HepG2 (cell line): ENCODE measurements at regions not wholly inside any gene's neighbourhood (a gene's known extent, or its start where the extent isn't known, plus 50 kb on each side); places are given as distances from the start of the nearest gene placed in this dataset.

Experiments
- FOXP4 ChIP-seq: sonication (generic); formaldehyde crosslinking; IDR thresholded peaks from 2 replicates; pipeline ENCODE4 v1.4.0; 2020; ENCODE audit warnings: missing genetic modification reagents
- POLR2AphosphoS2 ChIP-seq: IDR thresholded peaks from 2 replicates; pipeline ENCODE4 v1.6.1; 2011; ENCODE audit warnings: low read depth, low read length, improper control_type of control experiment
- SOX6 ChIP-seq, 2 experiments: fragments of 450-650 bp in 1 of 2; sonication (generic) in 1 of 2; formaldehyde crosslinking in 1 of 2; IDR thresholded peaks; 2 replicates each; pipeline versions ENCODE4 v1.4.0 to v1.6.1; 2017 to 2020; ENCODE audit warnings: antibody characterized with exemption in 1 of 2, mild to moderate bottlenecking in 1 of 2, missing genetic modification reagents in 1 of 2
- TBX3 ChIP-seq: fragments of 450-650 bp; IDR thresholded peaks from 2 replicates; pipeline ENCODE4 v1.6.1; 2017; ENCODE audit warnings: antibody characterized with exemption, mild to moderate bottlenecking, inconsistent platforms, borderline replicate concordance
- ZBTB38 ChIP-seq: sonication (generic); formaldehyde crosslinking; IDR thresholded peaks from 2 replicates; pipeline ENCODE4 v1.5.1; 2020; ENCODE audit warnings: mild to moderate bottlenecking, missing genetic modification reagents
- ZFP36 ChIP-seq: fragments of 150-350 bp; IDR thresholded peaks from 2 replicates; pipeline ENCODE4 v1.6.1; 2018; ENCODE audit warnings: borderline replicate concordance, low read length, low read depth; ENCODE audit not compliant: partially characterized antibody
- ZNF256 ChIP-seq: sonication (generic); formaldehyde crosslinking; conservative IDR thresholded peaks from 2 replicates; pipeline ENCODE4 v1.4.0; 2020; ENCODE audit warnings: missing genetic modification reagents
- ZNF318 ChIP-seq: sonication (generic); formaldehyde crosslinking; IDR thresholded peaks from 2 replicates; pipeline ENCODE4 v1.4.0; 2020; ENCODE audit warnings: mild to moderate bottlenecking, missing genetic modification reagents

GRCh38 chr16:87064731-87065445 is 252.3 kb downstream of the C16orf95 start (continued):
- TF ChIP-seq ZNF318 (CRISPR knock-in tag) (no peak), TBX3 (no peak), ZFP36 (no peak), ZBTB38 (CRISPR knock-in tag) (no peak), SOX6 (IDR thresholded peaks at IDR 0.05) (no peak), SOX6 (CRISPR knock-in tag; IDR thresholded peaks at IDR 0.05) (no peak), FOXP4 (CRISPR knock-in tag) (no peak), ZNF256 (no peak), POLR2AphosphoS2 (no peak)
- TF ChIP-seq, all 625 proteins: peak for 0
